ENCODE measurements at regions not wholly inside any gene's neighbourhood (a gene's known extent, or its start where the extent isn't known, plus 50 kb on each side); places are given as distances from the start of the nearest gene placed in this dataset.

- 85% methylated on average over 2 of the region's 2 CpGs for WGBS
- ATAC-seq, result no peak
These were observed 865.4 kb downstream of the TLE4 start for GRCh38 chr9:80437091-80437640.

GRCh38 chr9:80435591-80435990, 863.8 kb downstream of the TLE4 start:
- Histone ChIP-seq H3K4me3 (ENCODE audit: low read length) (no peak overlapping the region), H3K4me1 (ENCODE audit: control insufficient read depth, insufficient read depth, low read length) (no peaks in the 10 kb centered on the region), H3K27me3 (ENCODE audit: control insufficient read depth, insufficient read depth) (no peaks in the 10 kb centered on the region), H3K27ac (ENCODE audit: low read length) (no peak overlapping the region), H3K9me3 (ENCODE audit: control insufficient read depth, low read length) (no peaks in the 10 kb centered on the region)
- WGBS, result 60% methylated on average over 3 of the region's 3 CpGs
- ATAC-seq (no peak), DNase-seq (no peak)
- intact Hi-C loops (cut with DNase I), result no loop called here

More at GRCh38 chr9:80437091-80437640, 865.4 kb downstream of the TLE4 start:
- Histone ChIP-seq H3K4me1 (ENCODE audit: control insufficient read depth, insufficient read depth, low read length) (no peaks in the 10 kb centered on the region), H3K4me3 (ENCODE audit: low read length) (no peak overlapping the region), H3K27me3 (ENCODE audit: control insufficient read depth, insufficient read depth) (no peaks in the 10 kb centered on the region), H3K27ac (ENCODE audit: low read length) (no peak overlapping the region), H3K9me3 (ENCODE audit: control insufficient read depth, low read length) (no peaks in the 10 kb centered on the region)
- no peak for DNase-seq
- intact Hi-C loops (cut with DNase I), result no loop called here

GRCh38 chr9:80426992-80427391, 855.2 kb downstream of the TLE4 start:
- no peak overlapping the region for H3K27ac ChIP-seq (ENCODE audit: low read length)
- no peaks in the 10 kb centered on the region for H3K4me1 ChIP-seq (ENCODE audit: control insufficient read depth, insufficient read depth, low read length)
- ATAC-seq (no peak), DNase-seq (no peak)
- 88% methylated on average over 1 of the region's 1 CpG for WGBS
- H3K27me3 ChIP-seq (ENCODE audit: control insufficient read depth, insufficient read depth), result no peaks in the 10 kb centered on the region
- intact Hi-C loops (cut with DNase I), result no loop called here
- H3K9me3 ChIP-seq (ENCODE audit: control insufficient read depth, low read length), result no peaks in the 10 kb centered on the region
- no peak overlapping the region for H3K4me3 ChIP-seq (ENCODE audit: low read length)

DNA sequence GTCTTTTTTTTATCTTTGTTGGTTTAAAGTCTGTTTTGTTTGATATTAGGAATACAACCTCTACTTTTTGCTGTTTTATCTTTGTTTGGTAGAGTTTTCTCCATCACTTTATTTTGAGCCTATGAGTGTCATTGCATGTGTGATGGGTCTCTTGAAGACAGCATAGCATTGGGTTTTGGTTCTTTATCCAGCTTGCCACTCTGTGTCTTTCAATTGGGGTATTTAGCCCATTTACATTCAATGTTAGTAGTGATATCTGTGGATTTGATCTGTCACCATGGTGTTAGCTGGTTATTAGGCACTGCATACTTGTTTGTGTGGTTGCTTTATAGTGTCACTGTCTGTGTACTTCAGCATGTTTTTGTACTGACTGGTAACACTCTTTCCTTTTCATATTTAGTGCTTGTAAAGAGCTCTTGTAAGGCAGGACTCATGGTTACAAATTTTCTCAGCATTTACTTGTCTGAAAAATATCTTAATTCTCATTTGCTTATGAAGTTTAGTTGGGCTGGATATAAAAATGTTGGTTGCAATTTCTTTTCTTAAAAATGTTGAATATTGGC, 845.5 kb downstream of the TLE4 start:
- no peak overlapping the region for H3K27ac ChIP-seq (ENCODE audit: low read length)
- DNase-seq (no peak), ATAC-seq (no peak)
- intact Hi-C loops (cut with DNase I), result no loop called here
- no peaks in the 10 kb centered on the region for H3K27me3 ChIP-seq (ENCODE audit: control insufficient read depth, insufficient read depth)
- H3K4me1 ChIP-seq (ENCODE audit: control insufficient read depth, insufficient read depth, low read length), result no peaks in the 10 kb centered on the region
- H3K4me3 ChIP-seq (ENCODE audit: low read length), result no peak overlapping the region
- H3K9me3 ChIP-seq (ENCODE audit: control insufficient read depth, low read length), result no peaks in the 10 kb centered on the region

DNA sequence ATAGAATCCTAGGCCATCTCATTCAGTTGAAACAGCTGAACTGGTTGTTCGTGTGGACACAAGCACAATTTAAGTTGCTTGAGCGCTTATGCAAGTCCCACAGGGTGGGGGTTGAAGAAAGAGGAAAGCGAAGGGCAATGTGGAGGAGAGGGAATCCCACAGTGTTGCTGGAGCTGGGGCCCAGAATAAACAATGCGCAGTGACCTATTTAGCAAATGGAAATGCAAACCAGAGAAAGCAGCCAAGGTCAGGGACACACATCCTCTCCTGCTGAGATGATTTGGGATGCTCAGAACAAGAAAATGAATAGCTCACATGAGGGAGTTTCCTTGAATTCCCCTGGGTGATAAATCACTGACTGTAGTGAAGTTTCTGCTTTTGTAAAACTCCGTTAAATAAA, 838.3 kb downstream of the TLE4 start:
- DNase-seq (no peak), ATAC-seq (no peak)
- H3K9me3 ChIP-seq (ENCODE audit: control insufficient read depth, low read length), result no peaks in the 10 kb centered on the region
- no peaks in the 10 kb centered on the region for H3K4me1 ChIP-seq (ENCODE audit: control insufficient read depth, insufficient read depth, low read length)
- H3K27ac ChIP-seq (ENCODE audit: low read length), result no peak overlapping the region
- 31% methylated on average over 5 of the region's 5 CpGs for WGBS
- intact Hi-C loops (cut with DNase I), result no loop called here
- H3K27me3 ChIP-seq (ENCODE audit: control insufficient read depth, insufficient read depth), result no peaks in the 10 kb centered on the region
- H3K4me3 ChIP-seq (ENCODE audit: low read length), result no peak overlapping the region

GRCh38 chr9:80407220-80407619, 835.5 kb downstream of the TLE4 start:
- intact Hi-C loops (cut with DNase I), result no loop called here
- Histone ChIP-seq H3K27ac (ENCODE audit: low read length) (no peak overlapping the region), H3K4me3 (ENCODE audit: low read length) (no peak overlapping the region), H3K9me3 (ENCODE audit: control insufficient read depth, low read length) (no peaks in the 10 kb centered on the region), H3K4me1 (ENCODE audit: control insufficient read depth, insufficient read depth, low read length) (no peaks in the 10 kb centered on the region), H3K27me3 (ENCODE audit: control insufficient read depth, insufficient read depth) (no peaks in the 10 kb centered on the region)
- DNase-seq (no peak), ATAC-seq (no peak)
- 90% methylated on average over 5 of the region's 5 CpGs for WGBS

GRCh38 chr9:80401243-80401642, 829.5 kb downstream of the TLE4 start:
- no peaks in the 10 kb centered on the region for H3K4me1 ChIP-seq (ENCODE audit: control insufficient read depth, insufficient read depth, low read length)
- 87% methylated on average over 4 of the region's 4 CpGs for WGBS
- no peak for DNase-seq

GRCh38 chr9:80400624-80401230, 829.0 kb downstream of the TLE4 start:
- Histone ChIP-seq H3K27ac (ENCODE audit: low read length) (no peak overlapping the region), H3K4me1 (ENCODE audit: control insufficient read depth, insufficient read depth, low read length) (no peaks in the 10 kb centered on the region), H3K9me3 (ENCODE audit: control insufficient read depth, low read length) (no peaks in the 10 kb centered on the region), H3K27me3 (ENCODE audit: control insufficient read depth, insufficient read depth) (no peaks in the 10 kb centered on the region), H3K4me3 (ENCODE audit: low read length) (no peak overlapping the region)
- ATAC-seq, result no peak
- WGBS, result 84% methylated on average over 3 of the region's 3 CpGs
- no peak for DNase-seq
- intact Hi-C loops (cut with DNase I), result no loop called here

More at GRCh38 chr9:80401243-80401642, 829.5 kb downstream of the TLE4 start:
- H3K4me3 ChIP-seq (ENCODE audit: low read length), result no peak overlapping the region
- ATAC-seq, result no peak
- H3K27me3 ChIP-seq (ENCODE audit: control insufficient read depth, insufficient read depth), result no peaks in the 10 kb centered on the region
- intact Hi-C loops (cut with DNase I), result no loop called here
- H3K9me3 ChIP-seq (ENCODE audit: control insufficient read depth, low read length), result no peaks in the 10 kb centered on the region
- no peak overlapping the region for H3K27ac ChIP-seq (ENCODE audit: low read length)

- intact Hi-C loops (cut with DNase I), result no loop called here
- ATAC-seq (no peak), DNase-seq (no peak)
- H3K9me3 ChIP-seq (ENCODE audit: control insufficient read depth, low read length), result no peaks in the 10 kb centered on the region
- no peak overlapping the region for H3K27ac ChIP-seq (ENCODE audit: low read length)
- 71% methylated on average over 2 of the region's 2 CpGs for WGBS
- no peak overlapping the region for H3K4me3 ChIP-seq (ENCODE audit: low read length)
- H3K4me1 ChIP-seq (ENCODE audit: control insufficient read depth, insufficient read depth, low read length), result no peaks in the 10 kb centered on the region
- H3K27me3 ChIP-seq (ENCODE audit: control insufficient read depth, insufficient read depth), result no peaks in the 10 kb centered on the region
These were observed 827.8 kb downstream of the TLE4 start for GRCh38 chr9:80399606-80400005.

DNA sequence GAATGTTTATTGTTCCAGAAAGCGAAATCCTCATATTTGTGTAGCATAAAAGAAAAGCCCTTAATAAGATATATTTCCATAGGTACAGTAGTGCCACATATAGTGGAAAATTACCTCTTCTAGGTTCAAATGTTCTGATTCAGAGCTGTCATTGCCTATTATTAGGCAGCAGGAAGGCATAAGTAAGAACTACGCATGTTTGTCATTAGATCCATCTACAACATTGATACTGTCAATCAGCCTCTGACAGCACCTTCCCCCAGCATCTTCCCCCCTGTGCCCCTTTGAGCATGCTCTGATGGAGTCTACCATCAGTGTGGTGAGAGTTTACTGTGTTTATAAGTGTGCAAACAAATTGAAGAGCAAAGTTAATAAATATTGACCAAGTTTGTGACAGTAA, 816.1 kb downstream of the TLE4 start:
- DNase-seq (no peak), ATAC-seq (no peak)
- Histone ChIP-seq H3K27me3 (ENCODE audit: control insufficient read depth, insufficient read depth) (no peaks in the 10 kb centered on the region), H3K4me3 (ENCODE audit: low read length) (no peak overlapping the region), H3K4me1 (ENCODE audit: control insufficient read depth, insufficient read depth, low read length) (no peaks in the 10 kb centered on the region), H3K9me3 (ENCODE audit: control insufficient read depth, low read length) (no peaks in the 10 kb centered on the region), H3K27ac (ENCODE audit: low read length) (no peak overlapping the region)
- WGBS, result 82% methylated on average over 2 of the region's 2 CpGs
- intact Hi-C loops (cut with DNase I), result no loop called here

GRCh38 chr9:80385246-80385645, 813.5 kb downstream of the TLE4 start:
- no peaks in the 10 kb centered on the region for H3K9me3 ChIP-seq (ENCODE audit: control insufficient read depth, low read length)
- H3K27ac ChIP-seq (ENCODE audit: low read length), result no peak overlapping the region
- ATAC-seq (no peak), DNase-seq (no peak)
- WGBS, result 43% methylated on average over 3 of the region's 3 CpGs
- intact Hi-C loops (cut with DNase I), result no loop called here
- H3K4me3 ChIP-seq (ENCODE audit: low read length), result no peak overlapping the region
- no peaks in the 10 kb centered on the region for H3K27me3 ChIP-seq (ENCODE audit: control insufficient read depth, insufficient read depth)
- no peaks in the 10 kb centered on the region for H3K4me1 ChIP-seq (ENCODE audit: control insufficient read depth, insufficient read depth, low read length)

GRCh38 chr9:80383331-80383730, 811.6 kb downstream of the TLE4 start:
- Histone ChIP-seq H3K4me3 (ENCODE audit: low read length) (no peak overlapping the region), H3K4me1 (ENCODE audit: control insufficient read depth, insufficient read depth, low read length) (no peaks in the 10 kb centered on the region), H3K9me3 (ENCODE audit: control insufficient read depth, low read length) (no peaks in the 10 kb centered on the region), H3K27me3 (ENCODE audit: control insufficient read depth, insufficient read depth) (no peaks in the 10 kb centered on the region), H3K27ac (ENCODE audit: low read length) (no peak overlapping the region)
- no peak for DNase-seq
- intact Hi-C loops (cut with DNase I), result no loop called here
- no peak for ATAC-seq
- WGBS, result 87% methylated on average over 2 of the region's 2 CpGs

All from right cardiac atrium (tissue), 5 donors.